GM13976 (cell line): ENCODE measurements at regions not wholly inside any gene's neighbourhood (a gene's known extent, or its start where the extent isn't known, plus 50 kb on each side); places are given as distances from the start of the nearest gene placed in this dataset.

Source experiments
- DNase-seq: peaks from one replicate; pipeline ENCODE4 v3.0.0; 2012; ENCODE audit warnings: low spot score
- in situ Hi-C: fragments of 300-500 bp; cut with MboI; formaldehyde crosslinking; loops from one replicate; pipeline ENCODE4 v1.12.0; 2022; ENCODE audit warnings: low sequenced_read_pairs, mixed read lengths, inconsistent platforms; ENCODE audit not compliant: unreplicated experiment
- TF ChIP-seq, protein P1 (sequence below): IDR thresholded peaks from 2 replicates; pipeline ENCODE4 v1.5.1; 2012; ENCODE audit warnings: borderline replicate concordance, mild to moderate bottlenecking; ENCODE audit not compliant: insufficient read depth; ENCODE audit errors: extremely low read depth, missing control alignments, control extremely low read depth

DNA sequence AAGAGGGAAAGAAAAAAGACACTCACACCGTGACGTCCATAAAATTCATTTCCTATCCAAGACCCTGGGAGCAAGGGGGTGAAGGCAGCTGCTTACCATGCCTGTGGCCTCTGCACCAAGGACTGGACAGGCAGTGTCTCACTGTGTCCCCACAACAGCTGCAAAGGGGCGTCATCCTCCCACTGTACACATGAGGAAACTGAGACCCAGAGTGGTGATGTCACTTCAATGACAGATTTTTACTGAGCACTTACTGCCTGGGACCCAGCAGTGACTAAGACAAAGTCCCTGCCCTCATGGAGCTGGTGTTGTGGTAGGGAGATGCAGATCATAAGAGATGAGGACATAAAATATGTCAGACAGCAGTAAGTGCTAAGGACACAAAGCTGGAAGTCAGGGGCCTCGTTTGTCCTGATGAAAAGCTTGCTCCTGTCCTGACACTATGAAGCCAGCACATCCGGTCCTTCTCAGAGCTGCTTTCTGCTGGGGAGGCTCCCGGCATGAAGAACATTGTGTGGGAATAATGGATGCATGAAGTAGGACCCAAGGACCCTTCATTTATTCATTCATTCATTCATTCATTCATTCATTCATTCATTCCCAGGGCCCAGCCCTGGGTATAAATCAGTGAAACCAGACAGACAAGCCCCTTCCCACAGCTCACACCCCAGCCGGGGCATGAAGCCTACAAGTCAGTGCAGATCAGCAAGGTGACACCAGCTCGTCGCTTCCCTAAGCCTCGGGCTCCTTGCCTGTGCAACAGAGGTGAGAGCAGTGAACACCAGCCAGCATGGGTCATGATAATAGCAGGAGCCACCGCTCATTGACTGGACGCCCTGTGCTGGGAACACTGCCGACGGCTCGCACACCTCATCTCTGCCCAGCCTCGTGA, 473.7 kb downstream of the MATN1 start:
- DNase-seq = no peak
- TF ChIP-seq, protein P1, sequence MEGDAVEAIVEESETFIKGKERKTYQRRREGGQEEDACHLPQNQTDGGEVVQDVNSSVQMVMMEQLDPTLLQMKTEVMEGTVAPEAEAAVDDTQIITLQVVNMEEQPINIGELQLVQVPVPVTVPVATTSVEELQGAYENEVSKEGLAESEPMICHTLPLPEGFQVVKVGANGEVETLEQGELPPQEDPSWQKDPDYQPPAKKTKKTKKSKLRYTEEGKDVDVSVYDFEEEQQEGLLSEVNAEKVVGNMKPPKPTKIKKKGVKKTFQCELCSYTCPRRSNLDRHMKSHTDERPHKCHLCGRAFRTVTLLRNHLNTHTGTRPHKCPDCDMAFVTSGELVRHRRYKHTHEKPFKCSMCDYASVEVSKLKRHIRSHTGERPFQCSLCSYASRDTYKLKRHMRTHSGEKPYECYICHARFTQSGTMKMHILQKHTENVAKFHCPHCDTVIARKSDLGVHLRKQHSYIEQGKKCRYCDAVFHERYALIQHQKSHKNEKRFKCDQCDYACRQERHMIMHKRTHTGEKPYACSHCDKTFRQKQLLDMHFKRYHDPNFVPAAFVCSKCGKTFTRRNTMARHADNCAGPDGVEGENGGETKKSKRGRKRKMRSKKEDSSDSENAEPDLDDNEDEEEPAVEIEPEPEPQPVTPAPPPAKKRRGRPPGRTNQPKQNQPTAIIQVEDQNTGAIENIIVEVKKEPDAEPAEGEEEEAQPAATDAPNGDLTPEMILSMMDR = no peak
- in situ Hi-C loops = no loop called here

DNA sequence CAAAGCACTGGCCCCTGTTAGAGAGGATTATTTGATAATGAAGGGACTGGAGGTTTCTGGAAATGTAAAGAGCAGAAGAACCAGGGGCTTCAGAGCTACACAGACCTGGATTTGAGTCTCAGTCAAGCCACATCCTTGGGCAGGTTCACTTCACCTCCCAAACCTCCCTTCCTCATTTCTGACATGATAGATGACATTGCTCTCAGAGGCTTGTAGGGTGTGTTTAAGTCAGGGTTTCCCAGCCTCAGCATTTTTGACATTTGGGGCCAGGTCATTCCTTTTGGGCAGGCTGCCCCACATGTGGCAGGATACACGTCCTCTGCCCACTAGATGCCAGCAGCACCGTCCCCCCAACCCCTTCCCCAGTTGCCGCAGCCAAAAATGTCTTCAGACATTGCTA, 474.6 kb downstream of the MATN1 start:
- in situ Hi-C loops = no loop called here
- TF ChIP-seq, protein P1 = no peak
- no peak for DNase-seq

DNA sequence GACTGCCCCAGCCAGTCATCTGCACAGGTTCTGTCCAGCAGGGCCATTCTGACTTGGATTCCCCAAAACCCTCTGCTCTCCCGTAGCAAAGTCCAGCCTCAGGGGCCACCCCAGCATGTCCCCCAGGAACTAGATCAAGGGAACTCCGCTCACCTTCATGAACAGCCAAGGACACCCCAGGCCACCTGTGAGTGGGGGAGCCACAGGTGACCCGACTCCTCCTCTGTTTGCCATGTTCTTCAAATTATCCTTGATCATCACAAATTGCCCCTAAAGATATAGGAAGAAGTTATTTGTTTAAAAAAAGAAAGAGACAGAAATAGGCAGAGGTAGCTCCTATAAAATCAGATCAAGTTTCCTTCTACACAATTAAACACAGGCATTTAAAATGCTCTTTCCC, 475.0 kb downstream of the MATN1 start:
- no peak for DNase-seq
- in situ Hi-C loops = no loop called here
- TF ChIP-seq, protein P1 = no peak

DNA sequence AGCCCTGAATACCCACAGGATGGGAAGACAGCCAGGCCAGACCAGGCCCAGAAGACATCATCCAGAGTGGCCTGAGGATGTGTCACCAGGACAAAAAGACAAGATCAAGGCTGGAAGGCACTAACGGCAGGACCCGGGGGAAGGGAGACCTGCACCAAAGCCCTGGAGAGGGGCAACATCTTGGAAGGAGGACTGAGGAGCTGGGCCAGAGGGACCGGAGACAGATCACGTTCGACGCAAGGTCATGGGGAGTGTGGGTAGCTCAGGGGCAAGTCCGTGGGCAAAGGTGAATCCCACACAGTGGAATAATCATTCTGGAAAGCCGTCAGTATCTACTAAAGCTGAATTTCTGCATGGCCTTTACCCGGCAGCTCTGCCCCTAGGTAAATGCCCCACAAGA, 478.6 kb downstream of the MATN1 start:
- in situ Hi-C loops = no loop called here
- TF ChIP-seq, protein P1 = no peak
- no peak for DNase-seq

DNA sequence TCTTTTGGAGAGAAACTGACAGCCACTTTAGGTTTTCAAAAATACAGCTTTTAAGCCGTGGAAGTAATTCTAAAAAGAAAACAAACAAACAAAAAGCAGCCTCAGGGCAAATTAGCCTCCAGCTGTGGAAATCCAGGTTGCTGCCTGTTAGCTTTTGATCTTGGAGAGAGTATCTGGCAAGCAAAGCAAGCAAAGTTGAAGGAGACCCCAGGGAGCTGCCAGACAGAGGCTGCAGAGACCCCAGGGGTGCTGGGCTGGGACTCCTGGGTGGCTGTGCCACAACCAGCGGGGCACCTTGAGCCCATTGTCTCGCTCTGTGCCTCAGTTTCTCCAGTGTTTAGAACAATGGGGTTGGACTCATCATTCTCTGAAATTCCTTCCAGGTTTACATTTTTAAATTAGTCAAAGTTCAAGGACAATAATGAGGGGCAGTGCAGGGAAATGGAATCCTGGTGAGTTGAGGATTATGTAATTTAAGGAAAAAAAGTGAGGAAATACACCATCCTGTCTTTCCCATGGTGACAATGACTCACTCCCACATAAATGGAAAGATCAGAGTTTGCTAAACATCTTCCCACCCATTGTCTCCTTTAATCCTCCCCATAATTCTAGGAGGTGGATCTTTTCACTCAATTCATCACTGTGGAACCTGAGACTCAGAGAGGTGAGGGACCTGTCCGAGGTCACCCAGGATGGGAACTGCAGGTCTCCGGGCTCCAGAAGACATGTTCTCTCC, 480.5 kb downstream of the MATN1 start:
- DNase-seq = no peak
- in situ Hi-C loops = no loop called here
- TF ChIP-seq, protein P1 = no peak

DNA sequence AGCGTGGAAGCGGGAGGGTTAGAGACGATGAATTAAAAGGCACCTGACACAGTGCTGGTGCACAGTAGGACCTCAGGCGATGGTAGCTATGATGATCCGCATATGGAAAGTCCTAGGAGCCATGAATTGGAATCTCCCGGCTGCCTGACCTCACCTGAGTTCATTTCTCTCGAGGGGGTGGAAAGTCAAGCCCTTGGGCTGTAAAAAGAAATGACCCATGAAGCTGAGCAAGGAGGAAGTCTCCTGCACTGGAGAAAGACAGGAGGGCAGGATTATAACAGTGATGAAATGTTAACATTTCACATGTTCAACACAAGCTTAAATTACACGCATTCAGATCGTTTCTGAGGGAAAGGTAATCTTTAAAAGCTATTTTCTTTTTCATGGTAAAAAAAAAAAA, 481.2 kb downstream of the MATN1 start:
- in situ Hi-C loops = no loop called here
- DNase-seq = no peak
- TF ChIP-seq, protein P1 = no peak
